GM12878 (cell line): ENCODE measurements at regions not wholly inside any gene's neighbourhood (a gene's known extent, or its start where the extent isn't known, plus 50 kb on each side); places are given as distances from the start of the nearest gene placed in this dataset.

Experiments used
- ATAC-seq: fragments of 200-7000 bp; cut with Tn5 transposase; 3 replicates; pipeline ENCODE4 v1.9.1; 2020; ENCODE audit warnings: mild to moderate bottlenecking, moderate library complexity
- BruUV-seq: library from RNA; stranded (reverse); fragments of 400-500 nt; replicated peaks from 2 replicates; lab custom pipeline; 2021; lab: Mats Ljungman, UMichigan
- CTCF ChIA-PET: fragments of 300-600 bp; sonication (Branson Sonifier 250); formaldehyde crosslinking; extraction: SDS; loops from one replicate; lab custom pipeline; 2021; ENCODE audit warnings: inconsistent platforms; lab: Yijun Ruan, JAX
- POLR2A ChIA-PET: fragments of 350-600 bp; formaldehyde crosslinking; extraction: SDS; loops from one replicate; lab custom pipeline; 2021; ENCODE audit warnings: inconsistent platforms; lab: Charles Lee
- RAD21 ChIA-PET: fragments of 300-600 bp; sonication (Branson Sonifier 250); formaldehyde crosslinking; loops from one replicate; lab custom pipeline; 2023; ENCODE audit warnings: antibody characterized with exemption; ENCODE audit not compliant: unreplicated experiment; lab: Charles Lee
- SMC1A ChIA-PET: fragments of 300-600 bp; sonication (Branson Sonifier 250); formaldehyde crosslinking; loops from one replicate; lab custom pipeline; 2023; ENCODE audit not compliant: unreplicated experiment, uncharacterized antibody; lab: Charles Lee
- DNase-seq: peaks from one replicate; pipeline ENCODE4 v3.0.0-alpha.2; 2011; ENCODE audit warnings: low read depth, low spot score
- FAIRE-seq: peaks from 3 replicates; lab custom pipeline; 2011; peaks lifted over from hg19 to GRCh38; lab: Jason Lieb, UNC
- H2AFZ ChIP-seq: 2 replicates; pipeline ENCODE4 v1.6.0; 2011; ENCODE audit warnings: low read depth, low read length, control low read depth; ENCODE audit not compliant: control insufficient read depth
- H3K27ac ChIP-seq: 2 replicates; pipeline ENCODE4 v1.5.1; 2011; ENCODE audit warnings: control low read depth; ENCODE audit not compliant: control insufficient read depth, insufficient read depth
- H3K27me3 ChIP-seq, 2 experiments: replicated peaks in 1 of 2; 2 replicates each; pipeline versions ENCODE4 v1.6.0 to v1.6.1; 2011; ENCODE audit warnings: low read length in 1 of 2; ENCODE audit not compliant: control insufficient read depth in 2 of 2, insufficient read depth in 2 of 2
- H3K36me3 ChIP-seq, 2 experiments: 2 replicates each; pipeline ENCODE4 v1.5.1; 2011; ENCODE audit warnings: low read length in 1 of 2; ENCODE audit not compliant: control insufficient read depth in 2 of 2, insufficient read depth in 2 of 2
- H3K4me1 ChIP-seq: 2 replicates; pipeline ENCODE4 v1.6.1; 2011; ENCODE audit warnings: mild to moderate bottlenecking, low read length, moderate library complexity, mixed read lengths; ENCODE audit not compliant: control insufficient read depth, insufficient read depth
- H3K4me2 ChIP-seq: 2 replicates; pipeline ENCODE4 v1.6.0; 2011; ENCODE audit warnings: control low read depth; ENCODE audit not compliant: control insufficient read depth, insufficient read depth
- H3K4me3 ChIP-seq: fragments of 200-600 bp; sonication (generic); 2 replicates; pipeline ENCODE4 v1.5.1; 2016
- H3K79me2 ChIP-seq: 2 replicates; pipeline ENCODE4 v1.6.0; 2011; ENCODE audit warnings: low read length; ENCODE audit not compliant: control insufficient read depth, insufficient read depth
- H3K9ac ChIP-seq: 2 replicates; pipeline ENCODE4 v1.8.0; 2011; ENCODE audit warnings: low read length, control low read depth, mixed read lengths; ENCODE audit not compliant: control insufficient read depth, insufficient read depth
- H3K9me3 ChIP-seq: replicated peaks from 3 replicates; pipeline ENCODE4 v1.5.1; 2011; ENCODE audit warnings: mild to moderate bottlenecking, low read length; ENCODE audit not compliant: control insufficient read depth, insufficient read depth
- H4K20me1 ChIP-seq: 2 replicates; pipeline ENCODE4 v1.6.0; 2011; ENCODE audit not compliant: control insufficient read depth, insufficient read depth
- GABPA ChIP-seq: IDR thresholded peaks from 2 replicates; pipeline ENCODE4 v1.6.1; 2014; ENCODE audit warnings: antibody characterized with exemption, low read depth, mild to moderate bottlenecking, inconsistent platforms
- GATAD2B ChIP-seq: fragments of 450-650 bp; conservative IDR thresholded peaks from 2 replicates; pipeline ENCODE4 v1.6.1; 2017; ENCODE audit warnings: low read depth, mild to moderate bottlenecking, moderate library complexity
- HCFC1 ChIP-seq: fragments of 150-350 bp; IDR thresholded peaks from 2 replicates; pipeline ENCODE4 v1.6.1; 2014; ENCODE audit warnings: low read length
- JUNB ChIP-seq: IDR thresholded peaks from 2 replicates; pipeline ENCODE4 v1.6.1; 2016; ENCODE audit warnings: antibody characterized with exemption, mild to moderate bottlenecking
- NBN ChIP-seq: fragments of 450-650 bp; IDR thresholded peaks from 2 replicates; pipeline ENCODE4 v1.6.1; 2016
- RUNX3 ChIP-seq: IDR thresholded peaks from 2 replicates; pipeline ENCODE4 v1.6.1; 2012; ENCODE audit warnings: low read length, inconsistent platforms
- SP1 ChIP-seq: IDR thresholded peaks from one replicate; pipeline ENCODE4 v1.6.1; 2011; ENCODE audit warnings: low read depth, low read length
- SPI1 ChIP-seq: IDR thresholded peaks from 2 replicates; pipeline ENCODE4 v1.6.1; 2011; ENCODE audit warnings: low read depth, mild to moderate bottlenecking, low read length, moderate library complexity, borderline replicate concordance; ENCODE audit not compliant: insufficient read depth
- ZZZ3 ChIP-seq: IDR thresholded peaks from 2 replicates; pipeline ENCODE4 v1.6.1; 2011; ENCODE audit warnings: low read depth; ENCODE audit not compliant: control insufficient read depth, insufficient read length
- WGBS: methylation state at CpG from one replicate; pipeline ENCODE4 v1.1.6; 2016; ENCODE audit warnings: low lambda C conversion rate; ENCODE audit not compliant: insufficient replicate concordance, insufficient coverage; ENCODE audit errors: missing lambda C conversion rate; 5-methylcytosine and 5-hydroxymethylcytosine counted together
- in situ Hi-C: fragments of 300-500 bp; cut with MboI; formaldehyde crosslinking; loops from 9 replicates; pipeline ENCODE4 v1.14.3; 2018; ENCODE audit warnings: mixed read lengths
- intact Hi-C: fragments of 100-400 bp; cut with micrococcal nuclease; formaldehyde crosslinking; loops from one replicate; pipeline ENCODE4 v1.14.2; 2022; ENCODE audit not compliant: unreplicated experiment
- TF ChIP-seq, protein P1 (sequence below): fragments of 450-650 bp; formaldehyde crosslinking; IDR thresholded peaks from 2 replicates; pipeline ENCODE4 v1.4.0; 2022; ENCODE audit warnings: mild to moderate bottlenecking, moderate library complexity
- TF ChIP-seq, protein P2 (sequence below): IDR thresholded peaks from 2 replicates; pipeline ENCODE4 v1.6.1; 2012; ENCODE audit warnings: low read depth, low read length, improper control_type of control experiment

DNA sequence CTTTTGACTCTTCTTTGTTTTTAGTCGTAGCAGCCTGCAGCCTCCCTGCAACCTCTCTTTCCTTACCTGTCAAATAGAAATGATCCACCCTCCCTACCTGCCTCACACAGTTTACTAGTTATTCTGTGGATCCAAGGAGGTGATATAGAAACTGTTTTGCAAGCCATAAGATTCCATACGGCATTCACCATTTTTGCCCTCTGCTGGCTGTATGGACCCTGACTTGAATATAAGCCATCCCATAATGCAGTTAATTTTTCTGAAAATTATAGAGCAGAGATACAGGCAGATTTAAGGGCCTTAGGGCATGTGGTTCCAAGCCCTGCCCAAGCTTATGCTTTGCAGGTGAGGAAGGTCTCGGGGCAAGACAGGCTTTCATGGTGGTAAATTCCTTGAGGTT lies 63.8 kb downstream of the CPN2 start (continued):
- TF ChIP-seq, protein P1, sequence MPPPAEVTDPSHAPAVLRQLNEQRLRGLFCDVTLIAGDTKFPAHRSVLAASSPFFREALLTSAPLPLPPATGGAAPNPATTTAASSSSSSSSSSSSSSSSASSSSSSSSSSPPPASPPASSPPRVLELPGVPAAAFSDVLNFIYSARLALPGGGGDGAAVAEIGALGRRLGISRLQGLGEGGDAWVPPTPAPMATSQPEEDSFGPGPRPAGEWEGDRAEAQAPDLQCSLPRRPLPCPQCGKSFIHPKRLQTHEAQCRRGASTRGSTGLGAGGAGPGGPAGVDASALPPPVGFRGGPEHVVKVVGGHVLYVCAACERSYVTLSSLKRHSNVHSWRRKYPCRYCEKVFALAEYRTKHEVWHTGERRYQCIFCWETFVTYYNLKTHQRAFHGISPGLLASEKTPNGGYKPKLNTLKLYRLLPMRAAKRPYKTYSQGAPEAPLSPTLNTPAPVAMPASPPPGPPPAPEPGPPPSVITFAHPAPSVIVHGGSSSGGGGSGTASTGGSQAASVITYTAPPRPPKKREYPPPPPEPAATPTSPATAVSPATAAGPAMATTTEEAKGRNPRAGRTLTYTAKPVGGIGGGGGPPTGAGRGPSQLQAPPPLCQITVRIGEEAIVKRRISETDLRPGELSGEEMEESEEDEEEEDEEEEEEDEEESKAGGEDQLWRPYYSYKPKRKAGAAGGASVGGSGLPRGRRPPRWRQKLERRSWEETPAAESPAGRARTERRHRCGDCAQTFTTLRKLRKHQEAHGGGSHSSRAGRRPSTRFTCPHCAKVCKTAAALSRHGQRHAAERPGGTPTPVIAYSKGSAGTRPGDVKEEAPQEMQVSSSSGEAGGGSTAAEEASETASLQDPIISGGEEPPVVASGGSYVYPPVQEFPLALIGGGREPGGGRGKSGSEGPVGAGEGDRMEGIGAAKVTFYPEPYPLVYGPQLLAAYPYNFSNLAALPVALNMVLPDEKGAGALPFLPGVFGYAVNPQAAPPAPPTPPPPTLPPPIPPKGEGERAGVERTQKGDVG, result no peak

DNA sequence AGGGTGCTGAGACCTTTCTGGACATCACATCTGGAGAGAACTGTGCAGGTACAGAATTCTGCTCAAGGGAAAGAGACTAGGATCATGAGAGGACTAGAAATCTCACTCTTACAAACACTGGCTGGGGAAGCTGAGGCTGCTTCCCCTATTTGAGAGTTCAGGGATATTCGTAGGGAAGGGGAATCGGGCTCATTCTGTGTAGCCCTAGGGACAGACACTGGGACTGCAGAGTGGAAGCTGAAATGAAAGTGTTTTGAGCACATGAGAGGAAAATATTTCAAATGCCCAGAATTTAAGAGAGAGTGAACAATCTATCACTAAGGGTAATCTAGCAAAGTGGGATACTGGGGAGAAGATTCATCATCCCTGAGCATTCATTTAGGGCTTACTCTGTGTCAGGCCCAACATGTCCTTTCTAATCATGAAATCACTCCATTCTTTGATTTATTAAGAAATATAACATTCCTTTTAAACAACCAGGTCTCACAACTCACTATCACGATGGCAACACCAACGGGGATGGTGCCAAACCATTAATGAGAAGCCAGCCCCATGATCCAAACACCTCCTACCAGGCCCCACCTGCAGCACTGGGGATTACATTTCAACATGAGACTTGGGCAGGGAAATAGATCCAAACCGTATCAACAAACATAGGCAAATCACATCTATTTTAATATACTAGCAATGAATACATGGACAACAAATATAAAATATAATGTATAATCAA lies 63.0 kb downstream of the CPN2 start:
- in situ Hi-C loops, result no loop called here
- POLR2A ChIA-PET, result interaction anchor here (0.5 kb wide), 1 partner anchor 157 kb away, joined by 5 read pairs; no protein-coding TSS in a partner anchor
- Histone ChIP-seq H3K79me2 (no peaks in the 10 kb centered on the region), H3K4me1 (no peaks in the 10 kb centered on the region)
- no peak for DNase-seq
- no peak for TF ChIP-seq HCFC1
- no peak for TF ChIP-seq GABPA
- no peak for TF ChIP-seq SP1
- TF ChIP-seq GATAD2B, result no peak
- TF ChIP-seq, protein P2, sequence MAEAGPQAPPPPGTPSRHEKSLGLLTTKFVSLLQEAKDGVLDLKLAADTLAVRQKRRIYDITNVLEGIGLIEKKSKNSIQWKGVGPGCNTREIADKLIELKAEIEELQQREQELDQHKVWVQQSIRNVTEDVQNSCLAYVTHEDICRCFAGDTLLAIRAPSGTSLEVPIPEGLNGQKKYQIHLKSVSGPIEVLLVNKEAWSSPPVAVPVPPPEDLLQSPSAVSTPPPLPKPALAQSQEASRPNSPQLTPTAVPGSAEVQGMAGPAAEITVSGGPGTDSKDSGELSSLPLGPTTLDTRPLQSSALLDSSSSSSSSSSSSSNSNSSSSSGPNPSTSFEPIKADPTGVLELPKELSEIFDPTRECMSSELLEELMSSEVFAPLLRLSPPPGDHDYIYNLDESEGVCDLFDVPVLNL, result no peak
- TF ChIP-seq NBN, result no peak
- no peak for TF ChIP-seq ZZZ3
- no peak for TF ChIP-seq SPI1
- TF ChIP-seq RUNX3, result no peak
- TF ChIP-seq JUNB, result no peak
- TF ChIP-seq, all 136 proteins: peak for 0
- Histone ChIP-seq H4K20me1 (no peaks in the 10 kb centered on the region), H2AFZ (no peak overlapping the region), H3K9me3 (no peaks in the 10 kb centered on the region; the same call in 2 of the 3 replicates), H3K4me3 (no peak overlapping the region), H3K27ac (no peak overlapping the region), H3K27me3 (peaks cover 0 to 4% of the 10 kb centered on the region in 2 experiments; a peak in 2 of 4 replicates), H3K36me3 (no peaks in the 10 kb centered on the region), H3K4me2 (no peak overlapping the region), H3K9ac (no peak overlapping the region)
- intact Hi-C loops, result no loop called here
- BruUV-seq, result no TSS peak
- CTCF ChIA-PET, result interaction anchor here (1.7 kb wide), 1 partner anchor 116 kb away, joined by 3 read pairs; no protein-coding TSS in a partner anchor
- ATAC-seq (no peak), FAIRE-seq (no peak)
- RAD21 ChIA-PET, result no interaction called here
- SMC1A ChIA-PET, result interaction anchor here (0.6 kb wide), 1 partner anchor 655 kb away, joined by 3 read pairs; no protein-coding TSS in a partner anchor
- WGBS, result 69% methylated on average over 5 of the region's 5 CpGs
